HCT116 (cell line): ENCODE measurements at regions not wholly inside any gene's neighbourhood (a gene's known extent, or its start where the extent isn't known, plus 50 kb on each side); places are given as distances from the start of the nearest gene placed in this dataset.

Experiments used
- ATAC-seq: fragments of 200-7000 bp; cut with Tn5 transposase; 2 replicates; pipeline ENCODE4 v1.9.1; 2020; ENCODE audit warnings: mild to moderate bottlenecking, moderate library complexity
- BruUV-seq: library from RNA; stranded (reverse); fragments of 400-500 nt; replicated peaks from 2 replicates; lab custom pipeline; 2021; lab: Mats Ljungman, UMichigan
- CTCF ChIA-PET: fragments of 300-600 bp; sonication (Branson Sonifier 250); formaldehyde crosslinking; loops from one replicate; lab custom pipeline; 2021; ENCODE audit warnings: antibody characterized with exemption; lab: Charles Lee
- POLR2A ChIA-PET: fragments of 300-600, 350-600 bp; sonication (Branson Sonifier 250); formaldehyde crosslinking; loops from one replicate; lab custom pipeline; 2021; ENCODE audit warnings: antibody characterized with exemption; lab: Charles Lee
- RAD21 ChIA-PET, 2 experiments: fragments of 300-600 bp; sonication (Branson Sonifier 250); formaldehyde crosslinking; loops; one replicate each; lab custom pipeline; 2023; ENCODE audit warnings: low total read pairs in 2 of 2; ENCODE audit not compliant: uncharacterized antibody in 2 of 2, unreplicated experiment in 2 of 2, low non-redundant PET in 1 of 2; lab: Charles Lee
- DNase-seq: peaks from one replicate; pipeline ENCODE4 v3.0.0-alpha.2; 2010; ENCODE audit warnings: low read depth, low spot score
- H2AFZ ChIP-seq: fragments of 200-600 bp; shearing (Covaris generic), sonication (generic); 2 replicates; pipeline ENCODE4 v1.6.1; 2017; ENCODE audit warnings: low read depth, mixed run types, mixed read lengths, antibody characterized with exemption, low read length; ENCODE audit not compliant: poor library complexity, severe bottlenecking
- H3K27ac ChIP-seq: 2 replicates; pipeline ENCODE4 v1.5.1; 2012; ENCODE audit warnings: low read depth, low read length
- H3K27me3 ChIP-seq: fragments of 200-600 bp; sonication (generic); 2 replicates; pipeline ENCODE4 v1.6.1; 2016; ENCODE audit warnings: mixed run types, low read length, mixed read lengths; ENCODE audit not compliant: insufficient read depth
- H3K36me3 ChIP-seq, 2 experiments: fragments of 200-500 bp in 1 of 2; fragments of 200-600 bp in 1 of 2; sonication (Bioruptor generic) in 1 of 2; sonication (generic) in 1 of 2; 2 replicates each; pipeline versions ENCODE4 v1.5.1 to v1.6.1; 2014 to 2016; ENCODE audit warnings: low read length in 2 of 2, inconsistent platforms in 1 of 2, mixed read lengths in 1 of 2, mixed run types in 1 of 2; ENCODE audit not compliant: insufficient read depth in 2 of 2, control insufficient read depth in 1 of 2
- H3K4me1 ChIP-seq, 2 experiments: fragments of 200-600 bp in 1 of 2; sonication (generic) in 1 of 2; 2 replicates each; pipeline versions ENCODE4 v1.5.1 to v1.6.1; 2012 to 2017; ENCODE audit warnings: low read length in 2 of 2, inconsistent platforms in 1 of 2, mild to moderate bottlenecking in 1 of 2, mixed read lengths in 1 of 2, mixed run types in 1 of 2, moderate library complexity in 1 of 2; ENCODE audit not compliant: insufficient read depth in 2 of 2, control insufficient read depth in 1 of 2
- H3K4me2 ChIP-seq: fragments of 200-600 bp; sonication (generic); 2 replicates; pipeline ENCODE4 v1.6.1; 2017; ENCODE audit warnings: mixed run types, low read length, mixed read lengths
- H3K4me3 ChIP-seq, 2 experiments: fragments of 200-600 bp in 1 of 2; sonication (generic) in 1 of 2; replicated peaks in 1 of 2; 2 replicates each; pipeline ENCODE4 v1.5.1; 2011 to 2016; ENCODE audit warnings: low read length in 2 of 2, control low read depth in 1 of 2, low read depth in 1 of 2, mild to moderate bottlenecking in 1 of 2, mixed read lengths in 1 of 2, mixed run types in 1 of 2
- H3K79me2 ChIP-seq: fragments of 200-600 bp; sonication (generic); 2 replicates; pipeline ENCODE4 v1.6.1; 2017; ENCODE audit warnings: mild to moderate bottlenecking, mixed run types, low read length, moderate library complexity, mixed read lengths; ENCODE audit not compliant: insufficient read depth
- H3K9ac ChIP-seq: fragments of 200-600 bp; sonication (generic); 2 replicates; pipeline ENCODE4 v1.6.1; 2016; ENCODE audit warnings: low read length, mixed read lengths
- H3K9me2 ChIP-seq: fragments of 200-600 bp; sonication (generic), shearing (Covaris generic); 2 replicates; pipeline ENCODE4 v1.6.1; 2017; ENCODE audit warnings: mixed run types, mild to moderate bottlenecking, moderate library complexity; ENCODE audit not compliant: insufficient read depth
- H3K9me3 ChIP-seq, 2 experiments: fragments of 200-500 bp in 1 of 2; fragments of 200-600 bp in 1 of 2; sonication (Bioruptor generic) in 1 of 2; sonication (generic) in 1 of 2; 2 replicates each; pipeline ENCODE4 v1.6.1; 2014 to 2017; ENCODE audit warnings: low read length in 2 of 2, mixed read lengths in 2 of 2, inconsistent platforms in 1 of 2, low read depth in 1 of 2, mild to moderate bottlenecking in 1 of 2, mixed run types in 1 of 2, moderate library complexity in 1 of 2; ENCODE audit not compliant: control insufficient read depth in 1 of 2, insufficient read depth in 1 of 2
- H4K20me1 ChIP-seq: fragments of 200-600 bp; sonication (generic), shearing (Covaris generic); 2 replicates; pipeline ENCODE4 v1.6.1; 2017; ENCODE audit warnings: mixed run types, mild to moderate bottlenecking, moderate library complexity; ENCODE audit not compliant: insufficient read depth
- EGR1 ChIP-seq: IDR thresholded peaks from 2 replicates; pipeline ENCODE4 v1.6.1; 2012; ENCODE audit warnings: low read depth
- ELF1 ChIP-seq: IDR thresholded peaks from 2 replicates; pipeline ENCODE4 v1.6.1; 2012; ENCODE audit warnings: low read depth, borderline replicate concordance
- EZH2 ChIP-seq: fragments of 200-600 bp; sonication (generic); IDR thresholded peaks from 2 replicates; pipeline ENCODE4 v1.6.1; 2017; ENCODE audit warnings: antibody characterized with exemption, mixed run types
- EZH2phosphoT487 ChIP-seq: fragments of 200-600 bp; IDR thresholded peaks from 2 replicates; pipeline ENCODE4 v1.6.1; 2018; ENCODE audit warnings: antibody characterized with exemption, borderline replicate concordance
- FOSL1 ChIP-seq: IDR thresholded peaks from 2 replicates; pipeline ENCODE4 v1.6.1; 2012; ENCODE audit warnings: low read depth
- JUND ChIP-seq: IDR thresholded peaks from 2 replicates; pipeline ENCODE4 v1.6.1; 2012
- POLR2AphosphoS5 ChIP-seq: IDR thresholded peaks from 2 replicates; pipeline ENCODE4 v1.6.1; 2011; ENCODE audit warnings: mild to moderate bottlenecking, low read depth, low read length, moderate library complexity
- RAD21 ChIP-seq: IDR thresholded peaks from 2 replicates; pipeline ENCODE4 v1.6.1; 2012; ENCODE audit warnings: low read depth, mild to moderate bottlenecking
- SIN3A ChIP-seq: IDR thresholded peaks from 2 replicates; pipeline ENCODE4 v1.6.1; 2012; ENCODE audit warnings: low read depth
- SRF ChIP-seq: IDR thresholded peaks from 2 replicates; pipeline ENCODE4 v1.6.1; 2012; ENCODE audit warnings: low read depth
- TCF7L2 ChIP-seq: IDR thresholded peaks from 2 replicates; pipeline ENCODE4 v1.7.0; 2011; ENCODE audit warnings: borderline replicate concordance, inconsistent platforms; ENCODE audit not compliant: insufficient read depth, insufficient read length; ENCODE audit errors: extremely low read depth
- YY1 ChIP-seq: IDR thresholded peaks from 2 replicates; pipeline ENCODE4 v1.6.1; 2011; ENCODE audit warnings: low read length, low read depth, moderate library complexity, mild to moderate bottlenecking; ENCODE audit not compliant: insufficient replicate concordance; ENCODE audit errors: extremely low read depth
- ZFX ChIP-seq: fragments of 450-650 bp; IDR thresholded peaks from 2 replicates; pipeline ENCODE4 v1.6.1; 2017
- intact Hi-C: fragments of 100-400 bp; cut with micrococcal nuclease; formaldehyde crosslinking; loops from 2 replicates; pipeline ENCODE4 v1.10.0; 2022
- TF ChIP-seq, protein P1 (sequence below): IDR thresholded peaks from 2 replicates; pipeline ENCODE4 v1.6.1; 2012
- TF ChIP-seq, protein P2 (sequence below): IDR thresholded peaks from 2 replicates; pipeline ENCODE4 v1.6.1; 2012
- TF ChIP-seq, protein P3 (sequence below), 3 experiments: fragments of 200-600 bp in 1 of 3; sonication (generic) in 1 of 3; IDR thresholded peaks in 2 of 3; conservative IDR thresholded peaks in 1 of 3; 2 replicates each; pipeline ENCODE4 v1.5.1; 2012 to 2017; ENCODE audit warnings: low read depth in 2 of 3, low read length in 2 of 3, antibody characterized with exemption in 1 of 3, borderline replicate concordance in 1 of 3, control low read depth in 1 of 3, mild to moderate bottlenecking in 1 of 3, mixed read lengths in 1 of 3, mixed run types in 1 of 3, moderate library complexity in 1 of 3; ENCODE audit not compliant: insufficient read depth in 1 of 3
- TF ChIP-seq, protein P4 (sequence below): IDR thresholded peaks from 2 replicates; pipeline ENCODE4 v1.6.1; 2011; ENCODE audit warnings: mild to moderate bottlenecking, low read length, moderate library complexity; ENCODE audit not compliant: insufficient replicate concordance; ENCODE audit errors: extremely low read depth
- TF ChIP-seq, protein P5 (sequence below): IDR thresholded peaks from 2 replicates; pipeline ENCODE4 v1.6.1; 2012; ENCODE audit warnings: low read depth

DNA sequence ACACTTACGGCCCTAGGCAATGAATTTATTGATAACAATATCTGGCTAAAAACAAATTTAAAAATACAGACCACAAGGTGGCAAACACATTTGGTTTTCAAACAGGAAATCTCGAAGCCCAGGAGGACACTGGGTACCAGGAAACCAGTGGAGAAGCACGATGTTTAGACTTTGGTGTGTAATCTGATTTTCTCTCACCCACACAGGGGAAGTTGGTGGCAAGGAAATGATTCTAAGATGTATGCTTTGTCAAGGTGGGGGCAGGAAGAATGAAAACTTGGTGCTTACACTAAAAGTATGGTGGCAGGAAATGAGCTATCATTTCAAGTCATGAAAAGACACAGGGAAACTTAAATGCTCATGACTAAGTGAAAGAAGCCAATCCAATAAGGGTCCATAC is 113.2 kb upstream of the ANKRD1 start:
- no peaks in the 10 kb centered on the region for H4K20me1 ChIP-seq
- no peak overlapping the region for H3K27ac ChIP-seq
- no peaks in the 10 kb centered on the region for H3K36me3 ChIP-seq
- RAD21 ChIA-PET, result no interaction called here
- H3K9ac ChIP-seq, result no peak overlapping the region
- no peak overlapping the region for H2AFZ ChIP-seq
- POLR2A ChIA-PET, result no interaction called here
- no peaks in the 10 kb centered on the region for H3K4me1 ChIP-seq
- H3K4me2 ChIP-seq, result no peak overlapping the region
- no peak for DNase-seq
- ATAC-seq, result no peak
- no peaks in the 10 kb centered on the region for H3K9me3 ChIP-seq
- CTCF ChIA-PET, result no interaction called here
- no peak overlapping the region for H3K4me3 ChIP-seq
- intact Hi-C loops, result no loop called here
- no TSS peak for BruUV-seq
- TF ChIP-seq ELF1 (no peak), JUND (no peak), SRF (no peak), FOSL1 (no peak), SIN3A (no peak), RAD21 (no peak), YY1 (no peak), EGR1 (no peak), EZH2phosphoT487 (no peak), EZH2 (no peak), ZFX (no peak), POLR2AphosphoS5 (no peak), TCF7L2 (no peak)
- TF ChIP-seq, protein P1, sequence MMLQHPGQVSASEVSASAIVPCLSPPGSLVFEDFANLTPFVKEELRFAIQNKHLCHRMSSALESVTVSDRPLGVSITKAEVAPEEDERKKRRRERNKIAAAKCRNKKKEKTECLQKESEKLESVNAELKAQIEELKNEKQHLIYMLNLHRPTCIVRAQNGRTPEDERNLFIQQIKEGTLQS, result no peak
- TF ChIP-seq, protein P2, sequence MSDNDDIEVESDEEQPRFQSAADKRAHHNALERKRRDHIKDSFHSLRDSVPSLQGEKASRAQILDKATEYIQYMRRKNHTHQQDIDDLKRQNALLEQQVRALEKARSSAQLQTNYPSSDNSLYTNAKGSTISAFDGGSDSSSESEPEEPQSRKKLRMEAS, result no peak
- TF ChIP-seq, protein P3, sequence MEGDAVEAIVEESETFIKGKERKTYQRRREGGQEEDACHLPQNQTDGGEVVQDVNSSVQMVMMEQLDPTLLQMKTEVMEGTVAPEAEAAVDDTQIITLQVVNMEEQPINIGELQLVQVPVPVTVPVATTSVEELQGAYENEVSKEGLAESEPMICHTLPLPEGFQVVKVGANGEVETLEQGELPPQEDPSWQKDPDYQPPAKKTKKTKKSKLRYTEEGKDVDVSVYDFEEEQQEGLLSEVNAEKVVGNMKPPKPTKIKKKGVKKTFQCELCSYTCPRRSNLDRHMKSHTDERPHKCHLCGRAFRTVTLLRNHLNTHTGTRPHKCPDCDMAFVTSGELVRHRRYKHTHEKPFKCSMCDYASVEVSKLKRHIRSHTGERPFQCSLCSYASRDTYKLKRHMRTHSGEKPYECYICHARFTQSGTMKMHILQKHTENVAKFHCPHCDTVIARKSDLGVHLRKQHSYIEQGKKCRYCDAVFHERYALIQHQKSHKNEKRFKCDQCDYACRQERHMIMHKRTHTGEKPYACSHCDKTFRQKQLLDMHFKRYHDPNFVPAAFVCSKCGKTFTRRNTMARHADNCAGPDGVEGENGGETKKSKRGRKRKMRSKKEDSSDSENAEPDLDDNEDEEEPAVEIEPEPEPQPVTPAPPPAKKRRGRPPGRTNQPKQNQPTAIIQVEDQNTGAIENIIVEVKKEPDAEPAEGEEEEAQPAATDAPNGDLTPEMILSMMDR (IDR thresholded peaks at IDR 0.05 in 2 of 3, conservative IDR thresholded peaks at IDR 0.05 in 1 of 3; ENCODE audit: borderline replicate concordance in 1 of 3, insufficient read depth in 1 of 3, low read depth in 2 of 3, low read length in 2 of 3), result no peak
- TF ChIP-seq, protein P4, sequence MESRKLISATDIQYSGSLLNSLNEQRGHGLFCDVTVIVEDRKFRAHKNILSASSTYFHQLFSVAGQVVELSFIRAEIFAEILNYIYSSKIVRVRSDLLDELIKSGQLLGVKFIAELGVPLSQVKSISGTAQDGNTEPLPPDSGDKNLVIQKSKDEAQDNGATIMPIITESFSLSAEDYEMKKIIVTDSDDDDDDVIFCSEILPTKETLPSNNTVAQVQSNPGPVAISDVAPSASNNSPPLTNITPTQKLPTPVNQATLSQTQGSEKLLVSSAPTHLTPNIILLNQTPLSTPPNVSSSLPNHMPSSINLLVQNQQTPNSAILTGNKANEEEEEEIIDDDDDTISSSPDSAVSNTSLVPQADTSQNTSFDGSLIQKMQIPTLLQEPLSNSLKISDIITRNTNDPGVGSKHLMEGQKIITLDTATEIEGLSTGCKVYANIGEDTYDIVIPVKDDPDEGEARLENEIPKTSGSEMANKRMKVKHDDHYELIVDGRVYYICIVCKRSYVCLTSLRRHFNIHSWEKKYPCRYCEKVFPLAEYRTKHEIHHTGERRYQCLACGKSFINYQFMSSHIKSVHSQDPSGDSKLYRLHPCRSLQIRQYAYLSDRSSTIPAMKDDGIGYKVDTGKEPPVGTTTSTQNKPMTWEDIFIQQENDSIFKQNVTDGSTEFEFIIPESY, result no peak
- TF ChIP-seq, protein P5, sequence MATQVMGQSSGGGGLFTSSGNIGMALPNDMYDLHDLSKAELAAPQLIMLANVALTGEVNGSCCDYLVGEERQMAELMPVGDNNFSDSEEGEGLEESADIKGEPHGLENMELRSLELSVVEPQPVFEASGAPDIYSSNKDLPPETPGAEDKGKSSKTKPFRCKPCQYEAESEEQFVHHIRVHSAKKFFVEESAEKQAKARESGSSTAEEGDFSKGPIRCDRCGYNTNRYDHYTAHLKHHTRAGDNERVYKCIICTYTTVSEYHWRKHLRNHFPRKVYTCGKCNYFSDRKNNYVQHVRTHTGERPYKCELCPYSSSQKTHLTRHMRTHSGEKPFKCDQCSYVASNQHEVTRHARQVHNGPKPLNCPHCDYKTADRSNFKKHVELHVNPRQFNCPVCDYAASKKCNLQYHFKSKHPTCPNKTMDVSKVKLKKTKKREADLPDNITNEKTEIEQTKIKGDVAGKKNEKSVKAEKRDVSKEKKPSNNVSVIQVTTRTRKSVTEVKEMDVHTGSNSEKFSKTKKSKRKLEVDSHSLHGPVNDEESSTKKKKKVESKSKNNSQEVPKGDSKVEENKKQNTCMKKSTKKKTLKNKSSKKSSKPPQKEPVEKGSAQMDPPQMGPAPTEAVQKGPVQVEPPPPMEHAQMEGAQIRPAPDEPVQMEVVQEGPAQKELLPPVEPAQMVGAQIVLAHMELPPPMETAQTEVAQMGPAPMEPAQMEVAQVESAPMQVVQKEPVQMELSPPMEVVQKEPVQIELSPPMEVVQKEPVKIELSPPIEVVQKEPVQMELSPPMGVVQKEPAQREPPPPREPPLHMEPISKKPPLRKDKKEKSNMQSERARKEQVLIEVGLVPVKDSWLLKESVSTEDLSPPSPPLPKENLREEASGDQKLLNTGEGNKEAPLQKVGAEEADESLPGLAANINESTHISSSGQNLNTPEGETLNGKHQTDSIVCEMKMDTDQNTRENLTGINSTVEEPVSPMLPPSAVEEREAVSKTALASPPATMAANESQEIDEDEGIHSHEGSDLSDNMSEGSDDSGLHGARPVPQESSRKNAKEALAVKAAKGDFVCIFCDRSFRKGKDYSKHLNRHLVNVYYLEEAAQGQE, result no peak
- H3K27me3 ChIP-seq, result no peaks in the 10 kb centered on the region
- no peaks in the 10 kb centered on the region for H3K79me2 ChIP-seq
- H3K9me2 ChIP-seq, result no peaks in the 10 kb centered on the region
